ENCODE measurements at regions not wholly inside any gene's neighbourhood (a gene's known extent, or its start where the extent isn't known, plus 50 kb on each side); places are given as distances from the start of the nearest gene placed in this dataset.

GRCh38 chr17:73785496-73785895 lies 141.3 kb upstream of the SDK2 start:
- DNase-seq (ENCODE audit: low spot score), result no peak

GRCh38 chr17:73785958-73786743 lies 141.9 kb upstream of the SDK2 start:
- DNase-seq (ENCODE audit: low spot score), result no peak

DNA sequence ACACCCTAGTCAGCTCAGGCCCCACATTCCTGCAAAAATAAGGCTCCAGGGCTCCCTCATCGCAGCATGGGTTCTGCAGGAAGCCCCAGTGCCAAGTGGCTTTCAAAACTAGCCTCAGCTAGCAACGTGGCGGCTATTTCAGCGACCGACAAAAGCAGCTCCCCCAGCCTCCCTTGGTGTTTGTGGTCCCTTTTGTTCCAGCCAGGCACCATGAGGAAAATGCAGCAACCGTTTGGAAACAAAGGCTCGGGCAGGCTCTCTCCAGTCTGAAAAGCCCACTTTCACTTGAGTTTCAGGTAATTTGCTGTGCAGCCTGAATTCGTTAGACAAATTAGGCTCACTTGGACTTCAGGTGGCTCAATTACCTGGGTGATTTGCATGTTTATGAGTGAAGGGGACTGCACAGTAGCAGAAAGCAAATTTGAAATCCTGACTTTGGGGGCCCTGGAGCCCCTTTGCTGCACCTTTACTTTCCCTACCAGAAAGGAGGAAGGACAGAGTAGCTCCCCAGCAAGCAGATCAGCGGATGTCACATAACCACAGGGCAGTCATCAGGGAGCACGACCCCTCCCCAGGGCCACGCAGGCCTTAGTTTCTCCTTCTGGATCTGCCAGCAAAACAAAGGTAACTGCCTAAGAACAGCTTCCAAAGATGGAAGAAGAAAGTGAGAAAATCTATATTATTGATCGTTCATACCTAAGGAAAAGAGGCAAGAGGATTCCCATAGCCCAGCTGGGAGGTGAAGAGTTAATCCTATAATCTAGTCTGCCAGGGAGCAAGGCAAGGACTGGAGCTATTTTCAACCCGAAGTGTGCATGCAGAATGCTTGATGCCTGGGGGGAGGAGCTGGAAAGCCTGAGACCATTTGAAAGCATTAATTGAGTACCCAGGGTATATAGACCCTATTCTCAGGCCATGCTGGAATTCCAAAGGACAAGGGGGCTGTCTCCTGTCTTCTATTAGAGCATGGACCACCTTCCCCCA lies 143.1 kb upstream of the SDK2 start:
- DNase-seq (ENCODE audit: low spot score), result no peak

DNA sequence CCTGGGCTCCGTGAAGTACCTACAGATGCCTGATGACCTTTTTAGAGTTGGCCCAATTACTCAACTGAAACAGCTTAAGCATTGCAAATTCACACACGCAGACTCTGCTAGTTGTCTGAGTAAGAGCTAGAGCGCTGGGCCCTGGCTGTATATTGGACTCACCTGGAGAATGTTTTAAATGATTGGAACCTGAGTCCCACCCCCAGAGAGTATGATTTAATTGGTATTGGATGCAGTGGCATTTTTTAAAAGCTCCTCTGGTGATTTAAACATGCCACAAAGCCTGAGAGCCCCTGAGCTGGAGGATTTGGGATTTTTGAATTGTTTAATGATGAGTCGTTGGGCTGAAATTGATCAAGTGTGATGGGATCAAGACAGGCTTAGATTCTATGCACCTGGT lies 143.9 kb upstream of the SDK2 start:
- DNase-seq (ENCODE audit: low spot score), result no peak

DNA sequence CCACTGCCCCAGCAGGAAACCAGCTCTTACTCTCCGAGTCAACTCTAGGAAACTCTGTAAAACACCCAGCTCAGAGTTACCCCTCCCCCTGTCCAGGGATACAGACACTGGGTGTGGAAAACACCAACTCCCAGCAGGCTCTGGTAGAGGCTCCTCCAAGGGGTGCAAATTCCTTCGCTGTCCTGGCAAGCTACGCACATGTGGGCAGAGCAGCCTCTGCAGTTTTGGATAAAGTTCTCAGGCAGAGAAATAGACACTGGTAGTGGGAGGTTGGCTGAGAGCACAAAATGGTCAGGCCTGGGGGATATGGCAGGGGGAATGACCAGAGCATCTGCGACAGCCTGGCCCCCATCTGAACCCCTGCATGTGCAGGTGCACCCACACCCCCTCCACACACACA lies 146.9 kb upstream of the SDK2 start:
- DNase-seq (ENCODE audit: low spot score), result no peak

GRCh38 chr17:73791631-73792030 lies 147.4 kb upstream of the SDK2 start:
- no peak for DNase-seq (ENCODE audit: low spot score)

DNA sequence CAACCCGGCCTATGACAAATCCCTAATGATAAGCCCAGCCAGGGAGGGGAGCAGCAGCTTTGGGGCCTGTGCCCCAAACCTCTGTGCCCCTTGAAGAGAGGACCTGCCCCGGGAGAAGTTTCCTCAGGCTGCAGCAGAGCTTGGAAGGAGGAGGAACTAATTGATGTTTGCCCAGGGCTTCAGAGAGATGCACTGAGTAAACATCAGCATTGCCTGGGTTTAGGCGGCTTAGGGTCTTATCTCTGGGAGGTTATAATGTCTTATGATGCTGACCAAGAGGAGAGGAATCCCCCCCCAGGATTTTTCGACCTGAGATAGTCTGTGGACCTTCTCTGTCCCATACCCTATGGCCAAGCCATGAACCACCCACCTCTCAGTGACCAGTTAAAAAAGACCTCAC lies 148.7 kb upstream of the SDK2 start:
- DNase-seq (ENCODE audit: low spot score), result no peak

- DNase-seq (ENCODE audit: low spot score), result no peak
Measured at GRCh38 chr17:73794336-73794735, 150.1 kb upstream of the SDK2 start.

- DNase-seq (ENCODE audit: low spot score), result no peak
Measured at GRCh38 chr17:73795730-73796129, 151.5 kb upstream of the SDK2 start.

DNA sequence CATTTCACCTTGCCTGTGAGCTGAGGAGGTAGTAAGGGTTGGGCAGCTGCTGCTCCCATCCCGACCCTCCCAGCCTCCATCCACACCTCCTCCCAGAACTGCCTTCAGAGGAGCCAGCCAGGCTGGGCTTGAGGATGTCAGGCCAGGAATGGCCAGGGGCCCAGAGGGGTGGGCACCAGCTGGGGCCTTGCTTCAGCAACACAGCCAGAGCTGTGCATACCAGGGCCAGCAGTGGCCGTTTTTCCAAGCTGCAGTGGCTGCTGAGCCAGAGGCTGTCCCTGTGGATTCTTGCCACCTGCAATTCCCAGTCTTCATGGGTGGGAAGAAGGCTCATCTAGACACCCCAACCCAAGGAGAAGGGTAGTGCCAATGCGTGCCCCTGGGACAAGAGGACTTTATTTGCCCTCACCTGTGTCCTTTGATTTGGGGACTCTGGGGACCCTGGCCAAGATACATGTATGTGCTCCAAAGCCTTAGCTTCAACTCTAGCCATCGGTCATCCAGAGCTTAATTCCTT lies 153.4 kb upstream of the SDK2 start:
- no peak for DNase-seq (ENCODE audit: low spot score)

- DNase-seq (ENCODE audit: low spot score), result no peak
Measured at GRCh38 chr17:73798111-73798748, 154.0 kb upstream of the SDK2 start.

GRCh38 chr17:73799096-73799495 lies 154.9 kb upstream of the SDK2 start:
- DNase-seq (ENCODE audit: low spot score), result no peak

GRCh38 chr17:73799781-73800627 lies 155.8 kb upstream of the SDK2 start:
- DNase-seq (ENCODE audit: low spot score), result no peak

- DNase-seq (ENCODE audit: low spot score), result no peak
Measured at GRCh38 chr17:73800893-73801292, 156.6 kb upstream of the SDK2 start.

- no peak for DNase-seq (ENCODE audit: low spot score)
Measured at GRCh38 chr17:73801455-73802100, 157.3 kb upstream of the SDK2 start.

DNA sequence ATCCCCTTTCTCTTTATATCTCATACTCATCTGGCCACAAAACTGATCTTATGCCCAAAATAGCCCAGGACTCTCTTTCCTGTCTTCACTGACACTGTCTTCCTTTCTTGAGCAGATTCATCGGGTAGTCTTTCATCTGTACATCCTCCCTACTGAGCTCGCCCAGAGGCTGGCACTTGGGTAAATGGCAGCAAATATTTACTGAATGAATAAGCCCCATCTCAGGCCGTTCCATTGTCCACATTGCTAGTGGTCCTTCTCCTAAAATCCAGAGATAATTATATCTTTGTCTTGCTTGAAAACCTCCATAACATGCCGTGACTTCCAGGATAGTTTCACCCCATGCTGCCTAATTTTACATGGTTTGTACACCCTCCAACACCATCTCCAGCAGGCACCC lies 158.1 kb upstream of the SDK2 start:
- DNase-seq (ENCODE audit: low spot score), result no peak

DNA sequence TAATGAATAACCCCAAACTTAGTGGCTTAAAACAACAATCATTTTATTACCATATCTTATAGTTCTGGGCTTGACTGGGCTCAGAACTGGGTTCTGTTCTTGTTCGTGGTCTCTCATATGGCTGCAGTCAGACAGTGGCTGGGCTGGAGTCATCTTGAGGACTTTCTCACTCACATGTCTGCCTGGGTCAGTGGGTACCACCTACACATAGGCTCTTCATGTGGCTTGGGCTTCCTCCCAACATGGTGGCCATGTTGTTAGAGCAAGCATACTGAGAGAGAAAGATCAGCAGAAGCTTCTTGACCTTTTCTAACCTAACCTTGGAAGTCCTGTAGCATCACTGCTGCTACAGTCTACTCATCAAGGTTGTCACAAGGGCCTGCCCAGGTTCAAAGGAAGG lies 158.6 kb upstream of the SDK2 start:
- DNase-seq (ENCODE audit: low spot score), result no peak

GRCh38 chr17:73803964-73804435 lies 159.8 kb upstream of the SDK2 start:
- no peak for DNase-seq (ENCODE audit: low spot score)

- DNase-seq (ENCODE audit: low spot score), result no peak
Measured at GRCh38 chr17:73806768-73807167, 162.5 kb upstream of the SDK2 start.

DNA sequence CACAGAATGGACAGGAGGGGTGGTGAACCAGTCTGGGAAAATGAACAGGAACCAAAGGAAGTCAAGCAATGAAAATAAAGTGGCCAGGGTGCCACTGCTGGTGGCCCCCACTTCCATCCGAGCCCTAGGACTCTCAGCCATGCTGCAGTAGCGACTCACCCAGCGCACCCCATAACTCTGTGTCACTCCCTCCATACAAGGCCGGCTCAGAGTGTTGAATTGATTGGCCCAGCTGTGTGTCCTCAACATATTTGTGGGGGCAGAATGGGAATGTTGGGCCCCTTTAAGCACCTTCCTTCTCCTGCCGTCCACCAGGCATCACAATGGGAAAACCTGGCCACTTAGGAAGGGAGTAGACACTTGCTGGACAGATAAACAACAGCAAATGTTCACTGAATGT lies 169.0 kb upstream of the SDK2 start:
- DNase-seq (ENCODE audit: low spot score), result no peak

DNA sequence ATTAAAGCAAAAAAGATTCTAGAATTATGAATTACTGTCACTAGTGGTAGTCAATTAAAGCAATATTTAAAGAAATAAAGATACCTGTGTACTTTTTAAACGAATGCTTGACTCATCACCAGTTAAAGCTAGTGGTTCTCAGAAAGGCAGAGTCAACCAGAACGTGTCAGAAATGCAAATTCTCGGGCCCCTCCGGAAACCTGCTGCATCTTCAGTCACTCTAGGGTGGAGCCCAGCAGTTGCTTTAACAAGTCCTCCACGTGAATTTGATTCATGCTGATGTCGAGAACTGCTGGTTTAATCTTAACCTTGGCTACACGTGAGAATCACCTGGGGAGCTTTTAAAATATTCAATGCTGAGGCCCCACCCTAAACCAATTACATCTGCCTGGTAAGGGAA lies 169.8 kb upstream of the SDK2 start:
- DNase-seq (ENCODE audit: low spot score), result no peak

Measured in COLO829 (cell line).